ENCODE measurements at regions not wholly inside any gene's neighbourhood (a gene's known extent, or its start where the extent isn't known, plus 50 kb on each side); places are given as distances from the start of the nearest gene placed in this dataset.

- DNase-seq (ENCODE audit: low read depth) = no peak
- H3K4me3 ChIP-seq (ENCODE audit: low read depth, low read length) = no peak overlapping the region
- no peak for TF ChIP-seq CTCF (conservative IDR thresholded peaks at IDR 0.05; ENCODE audit: low read depth, low read length)
Measured at GRCh38 chr6:82573254-82573972, 209.8 kb downstream of the TPBG start.

- no peak for TF ChIP-seq CTCF (conservative IDR thresholded peaks at IDR 0.05; ENCODE audit: low read depth, low read length)
- no peak overlapping the region for H3K4me3 ChIP-seq (ENCODE audit: low read depth, low read length)
- no peak for DNase-seq (ENCODE audit: low read depth)
Measured at GRCh38 chr6:82576284-82576683, 212.7 kb downstream of the TPBG start.

- no peak for DNase-seq (ENCODE audit: low read depth)
- H3K4me3 ChIP-seq (ENCODE audit: low read depth, low read length) = no peak overlapping the region
- TF ChIP-seq CTCF (conservative IDR thresholded peaks at IDR 0.05; ENCODE audit: low read depth, low read length) = no peak
Measured at GRCh38 chr6:82584194-82584695, 220.6 kb downstream of the TPBG start.

GRCh38 chr6:82584856-82585255, 221.2 kb downstream of the TPBG start:
- no peak overlapping the region for H3K4me3 ChIP-seq (ENCODE audit: low read depth, low read length)
- TF ChIP-seq CTCF (conservative IDR thresholded peaks at IDR 0.05; ENCODE audit: low read depth, low read length) = no peak
- DNase-seq (ENCODE audit: low read depth) = no peak

DNA sequence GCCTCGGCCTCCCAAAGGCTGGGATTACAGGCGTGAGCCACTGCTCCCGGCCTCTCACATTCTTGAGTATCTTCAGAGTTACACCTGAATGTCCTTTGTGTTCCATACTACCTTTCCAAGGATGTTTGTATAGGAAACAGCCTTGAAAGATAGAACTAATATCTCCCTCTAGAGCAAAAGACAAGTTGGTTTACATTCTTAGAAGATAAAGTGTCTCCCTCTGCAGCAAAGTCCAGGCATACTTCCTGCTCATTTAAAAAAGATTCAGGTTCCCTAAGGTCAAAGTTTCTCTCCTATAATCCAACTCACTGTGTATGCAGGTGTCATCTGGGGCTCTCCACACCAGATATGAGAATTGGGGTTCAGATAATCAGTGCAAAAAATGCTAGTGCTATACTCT, 224.4 kb downstream of the TPBG start:
- DNase-seq (ENCODE audit: low read depth) = no peak
- H3K4me3 ChIP-seq (ENCODE audit: low read depth, low read length) = no peak overlapping the region
- no peak for TF ChIP-seq CTCF (conservative IDR thresholded peaks at IDR 0.05; ENCODE audit: low read depth, low read length)

- H3K4me3 ChIP-seq (ENCODE audit: low read depth, low read length) = no peak overlapping the region
- no peak for TF ChIP-seq CTCF (conservative IDR thresholded peaks at IDR 0.05; ENCODE audit: low read depth, low read length)
- DNase-seq (ENCODE audit: low read depth) = no peak
Measured at GRCh38 chr6:82588859-82589412, 225.3 kb downstream of the TPBG start.
